Stimulated activated CD4-positive, alpha-beta T cell treated with anti-CD3 and anti-CD28 coated beads, Interleukin-12 subunit alpha, Interleukin-12 subunit beta, amount 100 ng/mL, for 4 hours (primary cell): ENCODE measurements at regions not wholly inside any gene's neighbourhood (a gene's known extent, or its start where the extent isn't known, plus 50 kb on each side); places are given as distances from the start of the nearest gene placed in this dataset.

Experiments
- DNase-seq: peaks from one replicate; pipeline ENCODE4 v3.0.0-alpha.2; 2020

DNA sequence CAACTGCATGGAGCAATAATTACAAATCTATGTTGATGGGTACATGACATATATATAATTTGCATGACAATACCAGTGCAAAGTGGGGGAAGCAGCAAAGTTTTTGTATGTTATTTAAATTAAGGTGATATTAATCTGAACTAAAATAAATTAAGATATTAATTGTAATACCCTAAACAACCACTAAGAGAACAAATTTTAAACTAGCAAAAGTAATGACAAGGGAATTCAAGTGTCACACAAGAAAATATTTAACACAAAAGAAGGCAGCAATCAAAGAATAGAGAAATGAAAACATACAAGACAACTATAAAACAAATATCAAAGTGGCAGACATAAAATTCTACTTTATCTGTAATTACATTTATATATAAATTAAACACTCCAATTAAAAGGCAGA lies 2003.4 kb downstream of the MAT2B start:
- no peak for DNase-seq

DNA sequence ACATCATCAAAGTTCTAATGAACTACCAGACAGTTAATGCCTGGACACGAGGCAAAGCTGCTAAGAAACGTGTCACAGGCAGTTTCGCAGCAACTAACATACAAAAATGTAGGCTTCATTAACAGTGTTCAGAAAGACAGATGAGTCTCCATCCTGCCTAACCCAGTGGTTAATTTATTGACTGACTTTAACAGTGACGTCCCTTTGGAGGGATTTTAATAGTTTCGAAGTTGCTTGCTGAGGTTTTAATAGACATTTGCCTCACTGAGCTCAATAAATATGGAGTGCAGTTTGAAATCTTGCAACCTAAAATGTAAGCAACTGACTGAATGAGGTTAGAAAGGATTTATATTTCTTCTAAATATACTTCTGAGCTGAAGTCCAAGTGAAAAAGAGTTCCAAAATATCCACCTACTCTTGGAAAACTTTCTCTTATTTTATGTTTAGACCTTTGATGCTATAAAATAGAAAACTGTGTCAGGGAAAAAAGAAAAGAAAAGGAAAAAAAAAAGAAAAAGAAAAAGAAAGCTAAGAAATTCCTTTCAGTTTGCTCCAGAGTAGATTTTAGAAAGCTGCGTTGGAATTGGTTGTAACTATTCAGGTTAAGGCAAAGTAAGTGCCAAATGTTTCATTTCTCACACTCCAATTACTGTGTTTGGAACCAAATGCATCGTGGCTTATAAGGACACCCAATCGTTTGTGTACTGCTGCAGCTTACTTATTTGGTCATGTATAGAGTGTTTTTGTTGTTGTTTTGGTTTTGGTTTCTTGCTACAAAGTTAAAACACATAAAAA lies 2016.6 kb downstream of the MAT2B start:
- DNase-seq: no peak

DNA sequence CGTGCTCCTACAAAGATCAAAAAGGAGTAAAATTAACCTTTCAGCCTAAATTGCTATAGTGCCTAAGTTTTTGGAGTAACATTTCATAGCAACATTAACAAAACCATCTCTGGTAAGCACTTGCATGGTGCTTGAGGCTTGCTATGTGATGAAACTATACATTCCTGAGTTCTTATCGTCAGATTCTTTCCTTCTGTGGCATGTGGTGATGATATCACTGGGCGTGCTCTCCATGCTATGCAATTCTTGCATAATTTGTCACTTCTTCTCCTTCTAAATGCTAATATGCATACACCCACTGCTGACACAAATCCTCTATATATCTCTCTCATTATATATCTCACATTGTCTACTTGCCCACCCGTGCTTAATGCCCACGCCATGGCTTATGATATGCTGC lies 2019.9 kb downstream of the MAT2B start:
- no peak for DNase-seq

DNA sequence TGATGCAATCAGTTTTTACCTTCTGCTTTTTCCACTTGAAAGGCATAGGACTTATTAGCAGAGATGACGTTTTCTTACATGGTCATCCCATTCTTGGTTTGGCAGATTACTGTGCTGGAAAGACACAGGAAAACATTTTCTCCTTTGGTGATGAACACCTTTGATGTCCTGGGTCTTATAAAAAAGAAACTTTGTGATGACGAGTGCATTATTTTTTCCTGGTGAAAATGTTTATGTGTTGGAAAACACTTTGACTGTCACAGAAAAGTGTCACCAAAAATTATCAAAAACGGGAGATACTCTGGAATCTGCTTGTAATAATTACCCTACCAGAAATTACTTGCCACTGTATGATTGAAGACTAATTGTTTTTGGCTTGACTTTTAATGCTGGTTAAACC lies 2020.9 kb downstream of the MAT2B start:
- DNase-seq: no peak

DNA sequence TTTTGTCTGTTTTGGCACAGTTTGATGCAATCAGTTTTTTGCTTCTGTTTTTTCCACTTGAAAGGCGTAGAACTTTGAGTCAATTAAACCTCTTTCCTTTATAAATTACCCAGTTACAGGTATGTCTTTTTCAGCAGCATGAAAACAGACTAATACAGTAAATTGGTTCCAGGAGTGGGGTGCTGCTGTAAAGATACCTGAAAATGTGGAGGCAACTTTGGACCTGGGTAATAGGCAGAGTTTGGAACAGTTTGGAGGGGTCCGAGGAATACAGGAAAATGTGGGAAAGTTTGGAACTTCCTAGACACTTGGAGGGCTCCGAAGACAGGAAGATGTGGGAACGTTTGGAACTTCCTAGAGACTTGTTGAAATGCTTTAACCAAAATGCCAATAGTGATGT lies 2022.2 kb downstream of the MAT2B start:
- no peak for DNase-seq

DNA sequence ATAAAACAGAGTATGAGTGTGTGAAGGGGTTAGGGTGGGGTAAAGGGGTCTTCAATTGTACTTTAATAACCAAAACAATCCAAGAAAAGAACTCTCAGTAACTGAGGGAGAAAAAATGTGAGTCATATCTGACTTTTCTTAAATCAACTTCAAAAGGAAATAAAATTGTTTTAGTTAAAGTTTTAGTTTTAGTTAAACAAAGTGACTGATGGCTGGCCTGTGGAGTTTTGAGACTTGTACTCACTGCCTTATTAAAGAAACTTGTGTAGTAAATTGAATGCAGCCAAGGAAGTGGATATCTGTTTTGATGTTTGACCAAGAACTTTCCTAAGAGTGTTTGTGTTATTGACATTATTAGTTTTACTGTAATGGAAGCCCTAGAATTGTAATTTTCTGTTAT lies 2032.6 kb downstream of the MAT2B start:
- no peak for DNase-seq

DNA sequence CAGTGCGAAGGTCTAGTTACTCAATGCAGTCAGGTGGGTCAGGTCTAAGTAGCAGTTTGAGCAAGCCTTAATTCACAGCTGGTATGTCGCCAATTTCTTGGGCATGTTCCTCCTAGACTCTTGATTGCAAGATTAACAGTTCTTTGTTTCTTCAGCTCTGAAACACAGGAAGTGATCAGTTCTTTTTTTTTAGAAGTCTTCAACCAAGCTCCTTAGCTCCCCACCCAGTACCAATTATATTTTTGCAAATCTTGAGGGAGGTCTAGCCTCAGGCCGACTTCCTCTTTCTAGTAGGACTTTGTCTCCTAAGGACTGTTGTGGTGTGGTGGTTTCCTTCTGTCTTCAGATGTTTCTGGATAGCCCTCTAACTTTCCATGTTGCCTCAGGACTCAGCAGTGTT lies 2054.2 kb downstream of the MAT2B start:
- DNase-seq: no peak

DNA sequence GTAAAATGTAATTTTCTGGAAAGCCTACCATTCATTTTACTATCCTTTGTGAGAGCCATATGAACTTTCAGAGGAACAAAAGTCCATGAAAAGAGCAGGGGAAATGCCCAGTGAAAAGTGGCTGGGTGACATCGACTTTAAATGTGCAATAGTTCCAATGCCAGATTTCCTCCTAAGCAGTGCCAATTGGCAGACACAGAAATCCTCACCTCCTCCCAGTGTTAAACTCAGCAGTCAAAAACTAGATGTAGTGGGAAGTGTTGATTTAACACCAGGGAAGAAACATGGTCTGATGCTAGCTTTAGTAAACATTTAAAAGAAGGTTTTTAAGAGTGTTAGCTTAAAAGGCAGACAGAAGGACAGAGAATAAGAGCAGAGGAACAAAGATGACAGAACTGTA lies 2055.2 kb downstream of the MAT2B start:
- no peak for DNase-seq

DNA sequence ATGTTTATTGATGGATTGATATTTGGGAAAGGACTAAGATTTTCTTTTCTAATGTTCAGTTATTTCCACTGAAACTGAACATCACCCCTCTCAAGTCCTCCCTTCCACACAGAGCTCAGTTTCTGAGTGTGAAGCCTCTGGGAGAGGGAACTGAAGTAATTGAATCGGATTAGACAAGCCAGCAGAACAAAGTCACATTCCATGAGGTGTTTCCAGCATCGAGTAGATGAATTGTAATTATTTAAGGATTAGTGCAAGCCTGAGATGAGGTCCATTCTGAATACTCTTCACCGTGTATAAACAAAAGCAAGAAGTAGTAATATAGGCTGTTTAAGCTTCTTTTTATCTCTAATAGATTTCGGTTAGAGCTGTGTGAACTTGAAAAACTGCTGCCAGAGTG lies 2060.5 kb downstream of the MAT2B start:
- no peak for DNase-seq

DNA sequence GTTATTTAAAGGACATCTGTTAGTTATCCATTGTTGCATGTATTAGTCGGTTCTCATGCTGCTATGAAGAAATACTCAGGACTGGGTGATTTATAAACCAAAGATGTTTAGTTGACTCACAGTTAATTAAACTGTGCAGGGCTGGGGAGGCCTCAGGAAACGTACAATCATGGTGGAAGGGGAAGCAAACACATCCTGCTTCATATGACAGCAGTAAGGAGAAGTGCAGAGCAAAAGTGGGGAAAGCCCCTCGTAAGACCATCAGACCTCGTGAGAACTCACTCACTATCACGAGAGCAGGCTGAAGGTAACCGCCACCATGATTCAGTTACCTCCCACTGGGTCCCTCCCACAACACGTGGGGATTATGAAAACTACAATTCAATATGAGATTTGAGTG lies 2064.1 kb downstream of the MAT2B start:
- DNase-seq: no peak

DNA sequence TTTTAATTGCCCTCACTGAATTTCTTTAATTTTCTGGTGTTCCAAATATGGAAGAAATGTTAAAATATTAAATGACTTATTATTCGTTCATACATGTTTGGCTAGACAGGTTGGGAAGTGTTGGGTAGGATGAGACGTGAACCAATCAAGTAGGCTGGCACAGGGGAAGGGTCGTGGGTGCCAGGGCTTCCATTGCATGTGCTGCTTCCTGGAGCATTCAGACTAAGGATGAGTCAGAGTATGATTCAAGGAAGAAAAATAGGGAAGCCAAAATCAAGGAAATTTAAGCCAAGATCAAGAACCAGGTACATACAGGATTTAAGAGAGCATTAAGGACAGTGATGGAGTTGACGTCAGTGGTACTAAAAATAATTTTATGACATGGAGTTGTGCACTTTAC lies 2068.0 kb downstream of the MAT2B start:
- DNase-seq: no peak

DNA sequence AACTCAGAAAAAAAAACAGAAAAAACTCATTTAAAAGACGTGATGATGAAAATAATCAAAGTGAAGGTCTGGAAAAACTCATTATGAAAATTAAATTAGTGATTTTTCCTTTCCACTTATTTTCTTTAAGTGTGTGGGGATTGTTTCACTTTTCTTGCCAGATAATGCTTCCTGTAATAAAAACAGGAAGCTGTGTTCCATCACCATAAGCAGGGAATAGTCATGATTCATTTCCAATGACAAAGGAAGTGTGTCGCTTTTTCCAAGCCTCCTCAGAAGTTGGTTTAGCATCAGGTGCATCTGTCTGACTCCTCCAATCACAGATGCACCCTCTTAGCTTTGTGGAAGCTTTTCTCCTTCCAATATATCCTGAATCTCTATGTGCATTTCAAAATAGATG lies 2068.7 kb downstream of the MAT2B start:
- no peak for DNase-seq

DNA sequence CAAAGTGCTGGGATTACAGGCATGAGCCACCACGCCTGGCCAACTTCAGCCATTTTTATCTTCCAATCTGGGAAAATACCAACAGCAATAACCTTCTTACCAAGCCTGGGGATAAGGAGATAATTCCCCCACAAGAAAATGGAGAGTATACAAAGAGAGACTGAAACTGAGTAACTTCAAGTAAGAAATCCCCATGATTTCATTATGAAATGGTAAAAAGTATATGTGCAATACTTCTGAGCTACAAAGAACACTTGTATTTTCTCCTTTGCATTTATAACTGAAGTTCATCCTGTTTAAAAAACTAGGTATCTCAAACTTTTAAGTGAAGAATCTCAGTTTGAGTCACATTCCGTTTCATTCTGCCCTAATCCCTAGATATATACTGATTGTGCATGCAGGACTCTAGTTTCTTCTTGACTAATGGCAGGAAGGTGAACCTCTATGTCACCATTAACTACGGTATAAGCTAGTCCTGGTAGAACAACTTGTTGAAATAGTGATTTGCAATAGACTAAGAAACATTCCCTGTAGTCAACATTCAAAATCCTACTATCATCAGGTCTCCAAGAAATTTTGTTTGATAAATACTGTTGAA lies 2071.4 kb downstream of the MAT2B start:
- no peak for DNase-seq

DNA sequence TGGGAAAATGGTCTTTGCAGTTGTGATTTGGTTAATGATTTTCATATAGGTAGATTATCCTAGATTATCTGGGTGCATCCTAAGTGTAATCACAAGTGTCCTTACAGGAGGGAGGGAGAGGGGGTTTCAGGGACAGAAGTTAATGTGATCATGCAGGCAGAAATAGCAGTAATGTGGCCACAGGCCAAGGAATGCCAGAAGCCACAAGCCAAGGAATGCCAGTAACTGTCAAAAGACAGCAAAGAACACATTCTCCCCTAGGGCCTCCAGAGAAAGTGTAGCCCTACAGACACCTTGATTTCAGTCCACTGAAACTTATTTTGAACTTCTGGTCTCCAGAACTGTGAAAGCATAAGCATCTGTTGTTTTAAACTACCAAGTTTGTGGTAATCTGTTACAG lies 2074.5 kb downstream of the MAT2B start:
- DNase-seq: no peak

DNA sequence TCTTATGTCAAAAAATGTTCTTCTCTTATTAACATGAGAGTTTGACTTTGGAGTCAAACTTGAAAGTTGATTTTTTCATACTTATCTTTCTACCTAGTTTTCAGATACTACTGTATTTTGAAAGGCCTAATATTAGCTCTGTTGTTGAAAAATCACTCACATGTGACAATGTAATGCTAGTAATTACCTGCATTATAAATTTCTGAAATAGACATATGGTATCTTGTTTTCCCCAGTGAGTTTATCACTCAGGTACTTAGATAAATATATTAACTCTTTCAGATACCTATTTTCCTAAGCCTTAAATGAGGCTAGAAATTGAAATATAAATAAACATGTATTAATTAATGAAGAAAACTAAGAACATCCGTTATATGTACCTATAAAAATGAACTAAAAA lies 2089.3 kb downstream of the MAT2B start:
- no peak for DNase-seq

DNA sequence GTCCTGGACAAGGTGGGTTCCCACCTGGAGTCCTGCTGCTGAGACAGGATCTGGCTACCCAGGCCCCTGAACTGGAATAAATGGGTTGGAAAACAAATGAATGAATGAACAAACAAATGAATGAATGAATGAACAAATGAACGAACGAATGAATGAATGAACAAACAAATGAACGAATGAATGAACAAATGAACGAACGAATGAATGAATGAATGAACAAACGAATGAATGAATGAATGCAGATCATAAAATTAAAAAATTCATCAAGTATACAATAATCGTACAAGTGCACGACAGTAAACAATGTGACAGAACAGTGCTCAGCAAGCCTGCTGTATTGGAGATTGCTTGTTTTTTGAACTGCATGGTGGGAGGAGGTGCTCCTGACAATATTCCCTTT lies 2097.1 kb downstream of the MAT2B start:
- DNase-seq: no peak

DNA sequence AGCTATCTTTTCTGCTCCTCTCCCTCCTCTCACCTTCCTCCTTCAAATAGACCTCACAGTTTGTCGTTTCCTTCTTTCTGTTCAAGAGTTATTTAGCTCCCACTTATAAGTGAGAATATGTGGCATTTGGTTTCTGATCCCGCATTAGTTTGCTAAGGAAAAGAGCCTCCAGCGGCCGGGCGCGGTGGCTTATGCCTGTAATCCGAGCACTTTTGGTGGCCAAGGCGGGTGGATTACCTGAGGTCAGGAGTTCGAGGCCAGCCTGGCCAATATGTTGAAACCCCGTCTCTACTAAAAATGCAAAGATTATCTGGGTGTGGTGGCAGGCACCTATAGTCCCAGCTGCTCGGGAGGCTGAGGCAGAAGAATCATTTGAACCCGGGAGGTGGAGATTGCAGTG lies 2101.6 kb downstream of the MAT2B start:
- DNase-seq: no peak

DNA sequence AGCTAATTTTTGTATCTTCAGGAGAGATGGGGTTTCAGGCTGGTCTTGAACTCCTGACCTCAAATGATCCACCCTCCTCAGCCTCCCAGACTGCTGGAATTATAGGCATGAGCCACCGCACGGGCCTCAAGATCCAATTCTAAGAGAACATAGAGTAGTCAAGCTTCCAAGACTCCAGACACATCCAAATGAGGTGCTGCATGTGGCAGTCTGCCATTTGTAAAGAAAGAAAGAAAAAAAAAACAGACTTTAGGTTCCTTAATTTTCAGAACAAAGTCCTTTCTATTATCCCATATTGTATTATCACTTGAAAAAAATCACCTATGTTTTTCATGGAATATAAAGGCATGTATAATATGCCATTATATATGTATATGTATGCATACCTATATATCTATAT lies 2104.5 kb downstream of the MAT2B start:
- DNase-seq: no peak

DNA sequence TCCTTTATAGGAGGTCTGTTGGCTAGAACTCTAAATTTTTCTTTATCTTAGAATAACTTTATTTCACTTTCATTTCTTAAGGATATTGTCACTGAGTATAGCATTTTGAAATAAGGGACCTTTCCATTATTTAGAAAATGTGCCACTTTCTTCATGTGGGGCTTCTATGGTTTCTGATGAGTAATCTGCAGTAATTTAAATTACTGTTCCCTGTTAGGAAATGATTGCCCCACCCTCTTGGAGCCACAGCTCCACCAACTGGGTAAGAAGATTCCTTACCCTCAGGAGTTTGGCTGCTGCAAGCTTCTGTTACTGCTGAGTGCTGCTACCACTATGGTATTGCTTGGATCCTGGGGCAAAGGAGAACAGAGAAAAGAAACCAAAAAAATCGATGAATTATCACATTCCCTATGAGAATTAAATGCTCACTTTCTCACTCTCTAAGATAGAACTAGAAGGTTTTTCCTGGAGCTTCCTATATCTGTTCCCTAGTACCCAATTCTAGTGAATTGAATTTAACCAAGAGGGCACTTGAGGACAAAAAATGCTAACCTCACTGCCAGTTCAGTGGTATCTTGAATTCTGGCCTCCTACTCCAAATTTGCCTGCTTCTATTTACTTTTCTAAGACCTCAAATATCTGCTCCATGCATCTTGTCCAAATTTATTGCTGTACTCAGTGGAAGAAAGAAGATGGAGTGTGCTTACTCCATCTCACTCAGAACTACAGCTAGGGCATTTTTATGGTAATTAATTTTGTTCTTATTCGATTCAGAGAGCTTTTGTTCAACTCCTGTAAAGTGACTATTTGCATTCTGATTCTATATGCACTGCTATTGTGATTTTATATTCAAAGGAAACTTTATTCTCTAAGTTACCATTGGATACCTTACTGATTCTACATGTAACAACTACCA lies 2111.3 kb downstream of the MAT2B start:
- no peak for DNase-seq

DNA sequence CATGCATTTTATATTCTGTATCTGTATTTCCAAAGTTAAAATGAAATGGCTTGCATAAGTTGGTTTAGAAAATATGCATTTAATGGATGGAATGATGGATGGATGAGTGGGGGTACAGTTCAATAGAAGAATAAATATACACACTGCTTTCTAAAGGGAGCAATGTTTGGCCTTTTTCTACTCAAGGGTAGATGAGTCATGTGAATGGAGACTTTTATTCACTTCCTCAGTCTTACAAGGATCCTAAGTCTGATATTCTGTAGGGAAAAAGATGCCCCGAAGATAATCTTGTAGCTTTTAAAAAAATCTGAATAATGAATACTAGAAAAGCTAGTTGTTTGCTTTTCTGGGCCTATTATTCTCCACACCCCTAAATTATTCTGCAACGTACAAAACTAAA lies 2112.1 kb downstream of the MAT2B start:
- no peak for DNase-seq

DNA sequence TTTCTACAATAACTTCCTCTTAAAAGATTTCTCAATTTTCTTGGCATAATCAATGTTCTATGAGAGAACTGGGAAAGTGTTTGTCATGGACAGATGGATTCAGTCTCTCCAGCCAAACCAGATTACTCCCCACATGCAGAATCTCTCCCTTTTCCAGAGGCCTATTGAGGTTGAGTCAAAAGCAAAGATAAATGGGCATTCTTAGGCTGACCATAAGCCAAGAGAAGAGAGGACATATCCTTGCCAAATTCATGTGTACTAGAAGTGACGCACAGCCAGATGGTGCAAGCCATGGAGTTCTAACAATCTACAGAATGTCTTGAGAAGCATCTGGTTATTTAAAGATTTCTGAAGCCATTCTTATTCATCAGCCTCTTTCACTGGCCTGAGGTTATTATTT lies 2115.0 kb downstream of the MAT2B start:
- DNase-seq: no peak

DNA sequence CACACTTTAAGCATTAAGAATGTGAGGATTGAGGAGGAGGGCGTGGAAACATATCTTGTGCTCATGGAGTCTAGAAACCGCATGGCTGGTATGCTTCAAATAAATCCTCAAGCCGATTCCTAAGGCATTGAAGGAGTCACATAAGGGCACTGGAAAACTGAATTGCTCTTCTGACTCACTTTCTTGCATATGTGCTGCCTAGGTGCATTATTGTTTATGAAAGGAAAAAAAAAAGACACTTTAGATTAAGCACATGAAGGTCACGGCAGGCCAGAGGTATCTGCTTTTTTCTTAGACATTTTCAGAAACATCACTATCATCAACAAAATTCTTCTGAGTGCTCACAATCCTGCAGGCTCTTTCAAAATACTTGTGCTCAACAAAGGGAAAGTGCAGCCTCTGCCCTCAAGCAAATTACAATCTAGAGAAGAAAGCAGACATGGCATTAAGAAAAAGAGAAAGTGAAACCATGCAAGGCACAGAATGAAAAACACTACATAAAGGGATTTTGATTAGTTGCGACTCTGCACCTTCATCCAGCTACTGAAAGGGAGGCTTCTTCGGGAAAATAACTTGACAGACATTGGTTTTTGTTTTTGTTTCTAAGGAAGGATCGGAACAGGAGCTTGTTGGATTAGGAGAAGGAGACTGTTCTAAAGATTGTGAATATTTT lies 2117.6 kb downstream of the MAT2B start:
- DNase-seq: no peak

DNA sequence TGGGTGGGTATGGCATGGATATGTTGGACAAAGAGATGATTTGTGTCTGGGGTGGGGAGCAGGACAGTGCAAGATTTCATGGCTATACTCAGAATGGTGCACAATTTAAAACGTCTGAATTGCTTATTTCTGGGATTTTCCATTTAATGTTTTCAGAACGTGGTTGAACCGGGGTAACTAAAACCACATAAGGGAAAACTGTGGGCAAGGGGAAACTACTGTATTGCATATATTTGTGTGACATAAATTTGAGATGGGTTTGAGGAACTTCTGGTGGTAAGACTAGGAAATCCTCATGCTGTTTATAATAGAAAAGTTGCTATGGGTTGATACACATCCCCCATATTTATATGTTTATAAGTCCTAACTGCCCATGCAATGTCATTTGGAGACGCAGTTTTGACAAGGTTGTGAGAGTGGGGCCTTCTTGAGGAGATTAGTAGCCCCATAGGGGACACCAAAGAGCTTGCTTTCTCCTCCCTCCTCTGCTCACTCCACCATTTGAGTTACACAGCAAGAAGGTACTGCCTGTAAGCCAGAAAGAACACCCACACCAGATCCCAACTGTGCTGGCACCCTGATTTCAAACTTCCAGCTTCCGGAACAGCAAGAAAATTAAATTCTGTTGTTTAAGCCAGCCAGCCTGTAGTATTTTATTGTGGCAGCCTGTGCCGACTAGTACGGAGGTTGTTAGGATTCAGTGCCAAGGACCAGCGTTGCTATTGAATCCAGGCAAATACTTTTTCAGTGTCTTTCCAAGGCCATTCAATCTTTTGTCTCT lies 2118.9 kb downstream of the MAT2B start:
- no peak for DNase-seq
